WTC11 (cell line): ENCODE measurements at regions not wholly inside any gene's neighbourhood (a gene's known extent, or its start where the extent isn't known, plus 50 kb on each side); places are given as distances from the start of the nearest gene placed in this dataset.
"Not testable (repeated sequence)": the region's sequence is repeated elsewhere in the genome, so short reads cannot be mapped to it uniquely, and the experiment has no call there.

Experiments
- CTCF ChIP-seq: fragments of 200-600 bp; IDR thresholded peaks from 2 replicates; pipeline ENCODE4 v1.8.0; 2022; ENCODE audit warnings: antibody characterized with exemption
- ELF4 ChIP-seq: sonication (generic); formaldehyde crosslinking; IDR thresholded peaks from 2 replicates; pipeline ENCODE4 v1.8.1; 2022; ENCODE audit warnings: low read depth, mild to moderate bottlenecking, moderate library complexity, missing genetic modification reagents
- EMX1 ChIP-seq: fragments of 250-450 bp; sonication (Bioruptor Pico); IDR thresholded peaks from 2 replicates; pipeline ENCODE4 v1.8.0; 2021; ENCODE audit warnings: mild to moderate bottlenecking
- ESRRA ChIP-seq: sonication (generic); formaldehyde crosslinking; IDR thresholded peaks from 2 replicates; pipeline ENCODE4 v1.8.1; 2022; ENCODE audit warnings: mild to moderate bottlenecking, missing genetic modification reagents, borderline replicate concordance
- SMAD3 ChIP-seq: sonication (generic); formaldehyde crosslinking; IDR thresholded peaks from 2 replicates; pipeline ENCODE4 v1.8.0; 2022; ENCODE audit warnings: missing genetic modification reagents, mild to moderate bottlenecking, borderline replicate concordance
- ZNF512 ChIP-seq: sonication (generic); formaldehyde crosslinking; IDR thresholded peaks from 2 replicates; pipeline ENCODE4 v1.8.1; 2022; ENCODE audit warnings: missing genetic modification reagents, borderline replicate concordance

DNA sequence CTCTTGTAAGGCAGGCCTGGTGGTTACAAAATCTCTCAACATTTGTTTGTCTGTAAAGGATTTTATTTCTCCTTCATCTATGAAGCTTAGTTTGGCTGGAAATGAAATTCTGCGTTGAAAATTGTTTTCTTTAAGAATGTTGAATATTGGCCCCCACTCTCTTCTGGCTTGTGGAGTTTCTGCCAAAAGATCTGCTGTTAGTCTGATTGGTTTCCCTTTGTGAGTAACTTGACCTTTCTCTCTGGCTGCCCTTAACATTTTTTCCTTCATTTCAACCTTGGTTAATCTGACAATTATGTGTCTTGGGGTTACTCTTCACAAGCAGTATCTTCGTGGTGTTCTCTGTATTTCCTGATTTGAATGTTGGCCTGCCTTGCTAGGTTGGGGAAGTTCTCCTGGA lies 186.1 kb upstream of the ZNF32 start:
- not testable (repeated sequence) for TF ChIP-seq CTCF; ESRRA (CRISPR knock-in tag); SMAD3; EMX1 (CRISPR knock-in tag); ZNF512 (CRISPR knock-in tag); ELF4 (CRISPR knock-in tag)
